Hepatocyte (in vitro differentiated cells): ENCODE measurements at regions not wholly inside any gene's neighbourhood (a gene's known extent, or its start where the extent isn't known, plus 50 kb on each side); places are given as distances from the start of the nearest gene placed in this dataset.

Experiments
- EZH2phosphoT487 ChIP-seq: fragments of 200-600 bp; sonication (generic); IDR thresholded peaks from one replicate; pipeline ENCODE4 v1.6.1; 2018; ENCODE audit warnings: antibody characterized with exemption, mild to moderate bottlenecking, low read depth, moderate library complexity; ENCODE audit not compliant: unreplicated experiment, severe bottlenecking
- TF ChIP-seq, protein P1 (sequence below): fragments of 200-600 bp; sonication (generic); IDR thresholded peaks from 2 replicates; pipeline ENCODE4 v1.5.1; 2016; ENCODE audit warnings: antibody characterized with exemption, mild to moderate bottlenecking; ENCODE audit not compliant: poor library complexity

DNA sequence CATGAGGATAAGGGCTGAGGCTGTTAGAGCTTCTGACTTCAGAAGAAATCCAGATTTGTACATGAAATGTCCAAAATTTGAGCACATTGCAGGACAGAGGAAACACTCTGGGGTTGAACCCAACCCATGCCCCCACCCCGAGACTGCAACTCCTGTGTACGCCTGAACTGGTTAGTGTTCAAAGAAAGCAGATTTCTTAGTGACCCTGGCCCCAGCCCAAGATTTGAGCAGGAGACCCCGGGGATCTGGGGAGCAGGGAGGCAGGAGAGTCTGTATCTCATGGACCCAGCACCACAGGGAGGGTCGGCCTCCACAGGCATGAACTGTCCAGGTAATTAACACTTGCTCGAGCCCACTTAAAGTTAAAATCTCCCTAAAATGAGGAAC lies 69.3 kb upstream of the WNT7B start:
- TF ChIP-seq, protein P1, sequence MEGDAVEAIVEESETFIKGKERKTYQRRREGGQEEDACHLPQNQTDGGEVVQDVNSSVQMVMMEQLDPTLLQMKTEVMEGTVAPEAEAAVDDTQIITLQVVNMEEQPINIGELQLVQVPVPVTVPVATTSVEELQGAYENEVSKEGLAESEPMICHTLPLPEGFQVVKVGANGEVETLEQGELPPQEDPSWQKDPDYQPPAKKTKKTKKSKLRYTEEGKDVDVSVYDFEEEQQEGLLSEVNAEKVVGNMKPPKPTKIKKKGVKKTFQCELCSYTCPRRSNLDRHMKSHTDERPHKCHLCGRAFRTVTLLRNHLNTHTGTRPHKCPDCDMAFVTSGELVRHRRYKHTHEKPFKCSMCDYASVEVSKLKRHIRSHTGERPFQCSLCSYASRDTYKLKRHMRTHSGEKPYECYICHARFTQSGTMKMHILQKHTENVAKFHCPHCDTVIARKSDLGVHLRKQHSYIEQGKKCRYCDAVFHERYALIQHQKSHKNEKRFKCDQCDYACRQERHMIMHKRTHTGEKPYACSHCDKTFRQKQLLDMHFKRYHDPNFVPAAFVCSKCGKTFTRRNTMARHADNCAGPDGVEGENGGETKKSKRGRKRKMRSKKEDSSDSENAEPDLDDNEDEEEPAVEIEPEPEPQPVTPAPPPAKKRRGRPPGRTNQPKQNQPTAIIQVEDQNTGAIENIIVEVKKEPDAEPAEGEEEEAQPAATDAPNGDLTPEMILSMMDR: no peak
- TF ChIP-seq EZH2phosphoT487: no peak
